SKM-1 (cell line): ENCODE measurements at regions not wholly inside any gene's neighbourhood (a gene's known extent, or its start where the extent isn't known, plus 50 kb on each side); places are given as distances from the start of the nearest gene placed in this dataset.
"Not testable (repeated sequence)": the region's sequence is repeated elsewhere in the genome, so short reads cannot be mapped to it uniquely, and the experiment has no call there.

Experiments
- DNase-seq: peaks from one replicate; lab custom pipeline; 2025; ENCODE audit not compliant: unreplicated experiment; lab: John Stamatoyannopoulos, UW

GRCh38 chr7:119967221-119967620, 305.8 kb upstream of the KCND2 start:
- no peak for DNase-seq

GRCh38 chr7:119968411-119968810, 304.6 kb upstream of the KCND2 start:
- DNase-seq: not testable (repeated sequence)

GRCh38 chr7:119969054-119969453, 303.9 kb upstream of the KCND2 start:
- DNase-seq: no peak

GRCh38 chr7:119969763-119970162, 303.2 kb upstream of the KCND2 start:
- no peak for DNase-seq

GRCh38 chr7:119974972-119975371, 298.0 kb upstream of the KCND2 start:
- DNase-seq: no peak

- no peak for DNase-seq
These were observed 290.1 kb upstream of the KCND2 start for GRCh38 chr7:119982884-119983283.

- DNase-seq: no peak
These were observed 289.5 kb upstream of the KCND2 start for GRCh38 chr7:119983468-119983867.

GRCh38 chr7:119984247-119984646, 288.7 kb upstream of the KCND2 start:
- no peak for DNase-seq

- DNase-seq: no peak
These were observed 284.6 kb upstream of the KCND2 start for GRCh38 chr7:119988401-119988800.

GRCh38 chr7:119994928-119995327, 278.0 kb upstream of the KCND2 start:
- DNase-seq: no peak

GRCh38 chr7:119996634-119997033, 276.3 kb upstream of the KCND2 start:
- DNase-seq: no peak

GRCh38 chr7:119999738-120000475, 273.1 kb upstream of the KCND2 start:
- no peak for DNase-seq

- no peak for DNase-seq
These were observed 267.3 kb upstream of the KCND2 start for GRCh38 chr7:120005720-120006119.

- not testable (repeated sequence) for DNase-seq
These were observed 258.7 kb upstream of the KCND2 start for GRCh38 chr7:120014301-120014700.

GRCh38 chr7:120014925-120015465, 258.0 kb upstream of the KCND2 start:
- DNase-seq: no peak

- DNase-seq: no peak
These were observed 251.9 kb upstream of the KCND2 start for GRCh38 chr7:120021085-120021484.

GRCh38 chr7:120023494-120024167, 249.3 kb upstream of the KCND2 start:
- no peak for DNase-seq

GRCh38 chr7:120028636-120029035, 244.3 kb upstream of the KCND2 start:
- no peak for DNase-seq

- DNase-seq: no peak
These were observed 242.1 kb upstream of the KCND2 start for GRCh38 chr7:120030876-120031275.

- DNase-seq: no peak
These were observed 239.9 kb upstream of the KCND2 start for GRCh38 chr7:120033114-120033513.

- DNase-seq: no peak
These were observed 233.8 kb upstream of the KCND2 start for GRCh38 chr7:120039138-120039537.

- no peak for DNase-seq
These were observed 231.2 kb upstream of the KCND2 start for GRCh38 chr7:120041798-120042197.
